Epithelial cell of prostate (primary cell): ENCODE measurements at regions not wholly inside any gene's neighbourhood (a gene's known extent, or its start where the extent isn't known, plus 50 kb on each side); places are given as distances from the start of the nearest gene placed in this dataset.

Experiments
- DNase-seq: peaks from one replicate; pipeline ENCODE4 v3.0.0-alpha.2; 2011; ENCODE audit warnings: low read depth, low spot score
- H3K27ac ChIP-seq: fragments of 450-650 bp; 2 replicates; pipeline ENCODE4 v1.5.1; 2017; ENCODE audit warnings: mild to moderate bottlenecking

DNA sequence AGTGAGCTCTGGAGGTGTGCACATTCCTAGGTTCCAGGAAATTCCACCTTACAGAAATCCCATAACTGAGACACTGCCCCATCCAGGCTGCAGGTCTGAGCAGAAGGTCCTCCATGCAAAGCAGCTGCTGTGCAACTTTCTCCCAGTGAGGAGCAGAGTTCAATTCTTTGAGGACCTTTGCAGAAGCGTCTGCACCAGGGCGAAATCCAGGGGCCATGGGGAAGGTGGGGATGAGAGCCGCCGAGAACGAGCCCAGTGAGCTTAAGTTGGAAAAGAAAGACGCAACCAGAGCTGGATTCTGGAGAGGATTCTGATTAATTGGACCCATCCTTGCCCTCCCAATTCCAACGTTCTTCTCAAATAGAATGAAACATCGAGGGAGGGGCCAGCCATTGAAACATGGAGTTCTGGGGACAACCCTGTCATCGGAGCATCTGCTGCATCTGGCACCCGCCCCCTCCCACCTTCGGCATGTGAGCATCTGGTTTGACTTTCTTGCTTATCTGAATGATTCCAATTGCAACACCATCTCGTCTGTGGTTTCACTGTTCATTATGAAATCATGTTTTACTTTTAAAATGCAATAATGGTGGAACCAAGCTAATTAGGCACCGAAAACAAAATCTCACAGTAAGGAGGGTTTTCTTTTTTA, 190.6 kb upstream of the FOXF1 start:
- DNase-seq: no peak
- no peak overlapping the region for H3K27ac ChIP-seq

DNA sequence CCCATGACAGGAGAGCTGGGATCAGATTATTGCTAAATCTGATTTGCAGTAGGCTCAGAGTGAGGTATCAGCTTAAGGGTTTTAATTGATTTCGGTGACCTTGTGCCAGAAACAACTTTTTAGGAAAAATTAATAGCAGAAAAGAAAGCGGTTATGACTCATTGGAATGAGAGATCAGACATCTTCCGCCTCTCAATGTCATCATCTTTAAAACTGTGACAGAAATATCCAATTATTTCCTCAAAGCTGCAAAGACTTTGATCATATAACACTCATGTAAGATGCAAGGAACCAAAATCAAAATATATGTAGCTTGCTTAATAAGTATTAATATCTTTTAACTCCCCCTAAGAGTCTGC, 190.1 kb upstream of the FOXF1 start:
- no peak overlapping the region for H3K27ac ChIP-seq
- DNase-seq: no peak

GRCh38 chr16:86321491-86321890, 188.8 kb upstream of the FOXF1 start:
- no peak overlapping the region for H3K27ac ChIP-seq
- no peak for DNase-seq

DNA sequence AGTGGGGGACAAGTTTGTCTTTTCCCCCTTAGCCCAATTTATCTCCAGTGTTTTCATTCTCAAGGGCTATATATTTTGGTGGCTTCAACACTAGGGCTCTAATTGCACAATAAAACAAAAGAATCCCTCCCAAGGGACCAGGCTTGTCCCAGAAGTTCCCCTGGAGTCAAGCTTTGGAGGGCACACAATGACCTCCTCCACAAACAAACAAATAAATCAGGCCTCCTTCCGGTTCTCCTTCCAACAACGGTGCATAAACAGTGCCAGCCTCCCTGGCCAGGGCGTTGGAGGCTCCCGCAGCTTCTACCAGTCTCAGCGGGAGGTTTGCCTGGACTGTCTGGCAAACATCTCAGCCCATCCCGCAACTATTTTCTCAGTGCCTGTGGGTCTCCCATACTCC, 188.0 kb upstream of the FOXF1 start:
- no peak overlapping the region for H3K27ac ChIP-seq

GRCh38 chr16:86322806-86323205, 187.5 kb upstream of the FOXF1 start:
- no peak overlapping the region for H3K27ac ChIP-seq
- DNase-seq: no peak

More for the DNA sequence above, 188.0 kb upstream of the FOXF1 start:
- DNase-seq: no peak

GRCh38 chr16:86324320-86324719, 186.0 kb upstream of the FOXF1 start:
- DNase-seq: no peak
- no peak overlapping the region for H3K27ac ChIP-seq

- no peak overlapping the region for H3K27ac ChIP-seq
- no peak for DNase-seq
Measured at GRCh38 chr16:86325360-86325759, 185.0 kb upstream of the FOXF1 start.

GRCh38 chr16:86325895-86326294, 184.4 kb upstream of the FOXF1 start:
- no peak overlapping the region for H3K27ac ChIP-seq
- no peak for DNase-seq

GRCh38 chr16:86327321-86327720, 183.0 kb upstream of the FOXF1 start:
- no peak for DNase-seq

GRCh38 chr16:86330906-86331305, 179.4 kb upstream of the FOXF1 start:
- H3K27ac ChIP-seq: no peak overlapping the region
- no peak for DNase-seq

More at GRCh38 chr16:86327321-86327720, 183.0 kb upstream of the FOXF1 start:
- no peak overlapping the region for H3K27ac ChIP-seq

- DNase-seq: no peak
- no peak overlapping the region for H3K27ac ChIP-seq
Measured at GRCh38 chr16:86334079-86334635, 176.2 kb upstream of the FOXF1 start.

- DNase-seq: no peak
- H3K27ac ChIP-seq: no peak overlapping the region
Measured at GRCh38 chr16:86335266-86336172, 174.8 kb upstream of the FOXF1 start.

GRCh38 chr16:86337138-86337537, 173.2 kb upstream of the FOXF1 start:
- DNase-seq: no peak
- H3K27ac ChIP-seq: no peak overlapping the region

DNA sequence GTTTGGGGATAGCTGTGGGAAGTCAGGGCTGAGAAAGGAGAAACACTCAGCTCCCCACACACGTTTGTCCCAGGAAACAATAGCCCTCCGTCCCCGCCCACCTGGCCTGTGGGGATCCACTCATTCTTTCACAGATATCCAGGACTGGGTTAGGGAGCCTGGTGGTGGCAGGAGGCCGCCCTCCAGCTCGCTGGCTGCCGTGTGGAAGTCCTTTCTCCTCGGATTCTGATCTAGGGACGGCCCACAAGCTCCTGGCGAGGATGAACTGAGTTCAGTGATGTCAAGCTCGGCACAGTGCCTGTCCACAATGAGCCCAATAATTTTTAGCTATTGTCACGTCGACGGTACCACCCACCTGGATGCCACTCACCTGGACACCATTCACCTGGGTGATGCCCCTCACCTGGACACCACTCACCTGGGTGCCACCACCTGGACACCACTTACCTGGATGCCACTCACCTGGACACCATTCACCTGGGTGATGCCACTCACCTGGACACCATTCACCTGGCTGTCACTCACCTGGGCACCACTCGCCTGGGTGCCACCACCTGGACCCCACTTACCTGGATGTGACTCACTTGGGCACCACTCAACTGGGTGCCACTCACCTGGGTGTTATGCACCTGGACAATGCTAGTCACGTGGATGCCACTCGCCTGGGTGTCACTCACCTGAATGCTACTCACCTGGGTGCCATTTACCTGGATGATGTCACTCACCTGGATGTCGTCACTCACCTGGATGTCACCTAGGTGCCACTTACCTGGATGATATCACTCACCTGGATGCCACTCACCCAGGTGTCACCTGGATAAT, 172.5 kb upstream of the FOXF1 start:
- H3K27ac ChIP-seq: no peak overlapping the region
- no peak for DNase-seq

GRCh38 chr16:86338403-86339115, 171.8 kb upstream of the FOXF1 start:
- no peak for DNase-seq
- H3K27ac ChIP-seq: no peak overlapping the region

DNA sequence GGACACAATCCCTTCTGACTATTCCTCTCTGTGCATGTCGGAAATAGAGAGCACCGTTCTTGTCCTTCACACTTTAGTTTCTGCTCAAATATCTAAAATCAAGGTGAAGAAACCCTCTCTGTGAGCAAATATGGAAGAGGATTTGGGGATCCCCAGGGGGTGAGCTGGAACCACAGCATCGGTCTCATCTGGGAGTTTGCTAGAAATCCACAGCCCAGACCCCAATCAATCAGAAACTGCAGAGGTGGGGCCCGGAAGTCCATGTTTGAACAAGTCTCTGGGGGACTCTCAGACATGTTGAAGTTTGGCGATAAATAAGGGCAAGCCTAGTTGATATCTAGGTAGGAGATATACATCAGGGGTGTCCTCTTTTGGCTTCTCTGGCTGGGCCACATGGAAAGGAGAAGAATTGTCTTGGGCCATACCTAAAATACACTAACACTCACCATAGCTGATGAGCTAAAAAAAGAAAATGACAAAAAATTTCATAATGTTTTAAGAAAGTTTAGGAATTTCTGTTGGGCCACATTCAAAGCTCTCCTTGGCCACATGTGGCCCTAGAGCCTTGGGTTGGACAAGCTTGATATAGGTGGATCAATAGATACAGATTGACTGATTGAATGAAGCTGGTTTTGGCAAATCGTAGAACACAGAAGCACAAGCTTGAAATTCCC, 168.0 kb upstream of the FOXF1 start:
- no peak overlapping the region for H3K27ac ChIP-seq
- no peak for DNase-seq

DNA sequence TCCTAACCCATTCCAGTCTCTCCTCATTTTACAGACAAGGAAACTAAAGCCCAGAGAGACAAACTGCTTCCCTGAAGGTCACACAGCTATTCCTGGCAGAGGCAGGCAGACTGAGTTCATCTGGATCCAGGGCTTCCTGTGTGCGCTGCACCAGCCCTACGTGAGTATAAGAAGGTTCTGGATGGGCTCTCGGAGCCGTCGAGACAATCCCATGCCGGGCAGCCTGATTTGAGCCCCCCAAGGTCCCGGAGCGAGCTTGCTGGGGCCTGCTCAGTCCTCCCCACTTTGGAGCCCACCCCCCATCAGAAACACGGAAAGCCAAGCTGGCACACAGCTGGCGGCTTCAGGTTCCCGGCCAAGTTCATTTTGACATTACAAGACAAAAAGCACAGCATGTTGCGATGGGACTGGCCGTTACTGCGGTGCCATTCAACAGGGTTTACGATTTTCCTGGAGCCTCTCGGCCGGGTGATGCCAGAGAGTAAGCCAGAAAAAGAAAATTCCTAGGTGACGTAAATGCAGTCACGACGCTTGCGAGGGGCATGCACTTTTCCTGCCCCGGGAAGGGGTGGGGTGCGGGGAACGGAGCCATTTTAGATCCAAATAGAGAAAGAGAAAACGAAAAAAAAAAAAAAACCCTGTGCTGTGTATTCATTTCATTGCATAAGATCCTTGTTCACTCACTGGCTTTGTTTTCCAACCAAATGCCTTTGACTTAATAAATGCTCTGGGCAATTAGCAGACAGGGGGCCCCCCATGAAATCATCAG, 167.1 kb upstream of the FOXF1 start:
- DNase-seq: no peak
- H3K27ac ChIP-seq: no peak overlapping the region

DNA sequence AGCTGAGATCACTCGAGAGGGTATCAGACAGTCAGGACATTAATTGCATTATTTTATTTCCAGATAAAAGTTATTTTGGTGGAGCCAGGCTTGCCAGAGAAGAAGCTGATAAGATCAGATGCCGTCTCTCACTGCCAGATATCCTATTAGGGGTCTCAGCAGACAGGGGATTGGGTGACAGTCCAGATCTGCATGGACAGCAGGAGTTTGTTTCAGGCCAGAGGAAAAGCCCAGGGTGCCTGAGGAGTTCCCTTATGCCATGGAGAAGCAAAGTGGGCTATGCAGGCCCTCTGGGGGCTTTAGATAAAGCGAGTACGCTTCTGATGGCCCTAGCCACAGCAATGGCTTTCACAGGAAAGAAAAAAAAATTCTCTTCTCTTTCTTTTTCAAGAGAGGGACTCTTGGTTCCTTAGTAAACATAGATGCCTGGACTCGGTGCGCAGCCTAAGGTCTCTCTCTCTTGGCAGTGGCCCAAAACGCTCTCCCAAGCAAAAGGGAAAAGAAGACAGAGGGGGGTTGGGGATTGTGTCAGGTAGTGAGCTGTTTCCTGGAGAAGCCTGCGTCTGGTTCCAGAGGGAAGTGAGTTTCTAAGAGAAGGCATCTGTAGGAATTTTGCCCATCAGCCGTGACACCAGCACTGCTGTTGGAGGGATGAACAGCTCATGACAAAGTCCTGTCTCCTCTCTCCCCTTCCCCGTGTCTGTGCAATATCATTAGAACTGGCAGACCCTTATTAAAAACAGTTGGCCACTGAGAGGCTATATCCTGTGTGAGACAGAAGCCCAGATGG, 166.3 kb upstream of the FOXF1 start:
- H3K27ac ChIP-seq: no peak overlapping the region
- DNase-seq: no peak
